Parathyroid adenoma (tissue), 2 donors: ENCODE measurements at regions not wholly inside any gene's neighbourhood (a gene's known extent, or its start where the extent isn't known, plus 50 kb on each side); places are given as distances from the start of the nearest gene placed in this dataset.

Experiments used
- H2AFZ ChIP-seq: fragments of 300-600 bp; sonication (generic); one replicate; pipeline ENCODE4 v1.7.0; 2017; ENCODE audit warnings: antibody characterized with exemption, mild to moderate bottlenecking
- H3K27ac ChIP-seq: fragments of 300-600 bp; sonication (generic); one replicate; pipeline ENCODE4 v1.7.0; 2017
- H3K27me3 ChIP-seq: fragments of 300-600 bp; sonication (generic); one replicate; pipeline ENCODE4 v1.7.0; 2017; ENCODE audit warnings: low read length; ENCODE audit not compliant: control insufficient read depth, insufficient read depth
- H3K36me3 ChIP-seq: fragments of 300-600 bp; sonication (generic); one replicate; pipeline ENCODE4 v1.7.0; 2017; ENCODE audit warnings: low read length; ENCODE audit not compliant: control insufficient read depth, insufficient read depth
- H3K4me1 ChIP-seq: fragments of 300-600 bp; sonication (generic); one replicate; pipeline ENCODE4 v1.7.0; 2017; ENCODE audit warnings: control low read depth
- H3K4me2 ChIP-seq: fragments of 300-600 bp; sonication (generic); one replicate; pipeline ENCODE4 v1.7.0; 2017; ENCODE audit warnings: low read length
- H3K4me3 ChIP-seq: fragments of 300-600 bp; sonication (generic); one replicate; pipeline ENCODE4 v1.7.0; 2017; ENCODE audit warnings: low read depth, low read length
- H3K79me2 ChIP-seq: fragments of 300-600 bp; sonication (generic); one replicate; pipeline ENCODE4 v1.7.0; 2017; ENCODE audit warnings: control low read depth
- H3K9ac ChIP-seq: fragments of 300-600 bp; sonication (generic); one replicate; pipeline ENCODE4 v1.7.0; 2017; ENCODE audit warnings: mild to moderate bottlenecking
- H3K9me3 ChIP-seq: fragments of 300-600 bp; sonication (generic); one replicate; pipeline ENCODE4 v1.7.0; 2017; ENCODE audit warnings: low read length; ENCODE audit not compliant: control insufficient read depth
- TF ChIP-seq, protein P1 (sequence below): fragments of 300-600 bp; sonication (generic); IDR thresholded peaks from one replicate; pipeline ENCODE4 v1.7.0; 2017; ENCODE audit warnings: antibody characterized with exemption, mild to moderate bottlenecking
- donor health status: primary hyperparathyroidism.

DNA sequence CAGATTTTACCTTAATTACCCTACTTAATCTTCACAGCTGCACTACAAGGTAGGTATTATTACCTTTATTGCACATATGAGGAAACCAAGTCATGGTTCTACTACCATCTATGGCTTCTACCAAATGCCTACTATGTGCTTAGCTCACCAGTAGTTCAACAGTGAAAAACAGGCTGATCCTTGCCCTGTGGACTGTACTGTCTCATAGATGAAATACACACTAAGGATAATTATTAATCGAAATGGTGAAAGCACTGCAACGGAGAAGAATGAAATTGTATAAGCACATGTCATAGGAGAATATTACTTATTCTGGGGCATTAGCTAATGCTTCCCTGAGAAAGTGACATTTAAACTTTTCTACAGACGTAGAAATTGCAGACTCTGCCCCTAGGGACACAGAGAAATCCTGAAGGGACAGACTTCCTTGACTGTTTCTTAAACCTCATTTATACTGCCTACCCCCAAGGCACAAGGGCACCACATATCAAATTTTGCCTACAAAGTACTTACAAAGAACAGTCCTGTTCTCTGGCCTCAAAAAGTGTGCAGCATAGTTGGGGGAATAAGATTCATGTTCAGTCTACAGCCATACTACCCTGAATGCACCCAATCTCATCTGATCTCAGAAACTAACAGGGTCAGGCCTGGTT, 148.4 kb upstream of the ZC3H11B start:
- Histone ChIP-seq H3K4me3 (no peak overlapping the region), H3K27ac (no peak overlapping the region), H3K4me2 (no peak overlapping the region), H3K4me1 (no peaks in the 10 kb centered on the region), H3K27me3 (no peaks in the 10 kb centered on the region), H2AFZ (no peak overlapping the region), H3K9me3 (no peaks in the 10 kb centered on the region), H3K36me3 (no peaks in the 10 kb centered on the region), H3K9ac (no peak overlapping the region), H3K79me2 (no peaks in the 10 kb centered on the region)
- TF ChIP-seq, protein P1, sequence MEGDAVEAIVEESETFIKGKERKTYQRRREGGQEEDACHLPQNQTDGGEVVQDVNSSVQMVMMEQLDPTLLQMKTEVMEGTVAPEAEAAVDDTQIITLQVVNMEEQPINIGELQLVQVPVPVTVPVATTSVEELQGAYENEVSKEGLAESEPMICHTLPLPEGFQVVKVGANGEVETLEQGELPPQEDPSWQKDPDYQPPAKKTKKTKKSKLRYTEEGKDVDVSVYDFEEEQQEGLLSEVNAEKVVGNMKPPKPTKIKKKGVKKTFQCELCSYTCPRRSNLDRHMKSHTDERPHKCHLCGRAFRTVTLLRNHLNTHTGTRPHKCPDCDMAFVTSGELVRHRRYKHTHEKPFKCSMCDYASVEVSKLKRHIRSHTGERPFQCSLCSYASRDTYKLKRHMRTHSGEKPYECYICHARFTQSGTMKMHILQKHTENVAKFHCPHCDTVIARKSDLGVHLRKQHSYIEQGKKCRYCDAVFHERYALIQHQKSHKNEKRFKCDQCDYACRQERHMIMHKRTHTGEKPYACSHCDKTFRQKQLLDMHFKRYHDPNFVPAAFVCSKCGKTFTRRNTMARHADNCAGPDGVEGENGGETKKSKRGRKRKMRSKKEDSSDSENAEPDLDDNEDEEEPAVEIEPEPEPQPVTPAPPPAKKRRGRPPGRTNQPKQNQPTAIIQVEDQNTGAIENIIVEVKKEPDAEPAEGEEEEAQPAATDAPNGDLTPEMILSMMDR = no peak

DNA sequence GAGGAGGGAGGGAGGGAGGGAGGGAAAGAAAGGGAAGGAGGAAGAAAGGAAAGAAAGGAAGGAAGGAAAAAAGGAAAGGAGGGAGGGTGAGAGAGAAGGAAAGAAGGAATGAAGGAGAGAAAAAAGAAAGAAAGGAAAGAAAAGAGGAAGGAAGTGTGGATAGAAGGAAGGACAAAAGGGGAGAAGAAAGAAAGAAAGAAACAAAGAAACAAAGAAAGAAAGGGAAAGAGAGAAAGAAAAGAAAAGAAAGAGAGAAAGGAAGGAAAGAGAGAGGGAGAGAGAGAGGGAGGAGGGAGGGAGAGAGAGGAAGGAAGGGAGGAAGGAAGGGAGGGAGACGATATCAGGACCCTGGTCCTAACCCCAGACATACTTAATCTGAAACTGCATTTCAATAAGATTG, 146.2 kb upstream of the ZC3H11B start:
- TF ChIP-seq, protein P1 = no peak
- no peaks in the 10 kb centered on the region for H3K27me3 ChIP-seq
- no peak overlapping the region for H3K9ac ChIP-seq
- H3K4me3 ChIP-seq = no peak overlapping the region
- H3K79me2 ChIP-seq = no peaks in the 10 kb centered on the region
- H3K4me2 ChIP-seq = no peak overlapping the region
- H2AFZ ChIP-seq = no peak overlapping the region
- H3K4me1 ChIP-seq = no peaks in the 10 kb centered on the region
- H3K9me3 ChIP-seq = no peaks in the 10 kb centered on the region
- no peak overlapping the region for H3K27ac ChIP-seq
- no peaks in the 10 kb centered on the region for H3K36me3 ChIP-seq

DNA sequence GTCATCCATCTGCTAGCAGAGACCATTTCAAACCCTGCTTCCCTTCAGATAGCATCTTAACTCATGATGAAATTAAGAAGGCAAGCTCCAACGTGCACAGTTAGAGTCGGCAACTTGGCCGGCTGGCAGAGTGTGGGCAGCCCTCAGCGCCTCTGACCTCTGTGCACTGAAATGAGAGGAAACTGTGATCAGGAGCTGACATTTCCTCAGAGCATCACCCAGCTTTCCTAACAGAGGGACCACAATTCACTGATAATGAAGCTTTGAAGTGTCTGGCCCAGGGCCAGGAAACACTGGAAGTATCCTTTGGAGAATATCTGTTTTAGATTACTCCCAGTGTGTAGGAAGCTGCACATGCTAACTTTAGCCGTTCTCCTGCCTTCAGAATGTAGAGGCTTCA, 145.0 kb upstream of the ZC3H11B start:
- Histone ChIP-seq H3K27ac (no peak overlapping the region), H3K36me3 (no peaks in the 10 kb centered on the region), H3K9ac (no peak overlapping the region), H3K79me2 (no peaks in the 10 kb centered on the region), H3K4me1 (no peaks in the 10 kb centered on the region), H3K9me3 (no peaks in the 10 kb centered on the region), H2AFZ (no peak overlapping the region), H3K27me3 (no peaks in the 10 kb centered on the region), H3K4me3 (no peak overlapping the region), H3K4me2 (no peak overlapping the region)
- TF ChIP-seq, protein P1 = no peak

DNA sequence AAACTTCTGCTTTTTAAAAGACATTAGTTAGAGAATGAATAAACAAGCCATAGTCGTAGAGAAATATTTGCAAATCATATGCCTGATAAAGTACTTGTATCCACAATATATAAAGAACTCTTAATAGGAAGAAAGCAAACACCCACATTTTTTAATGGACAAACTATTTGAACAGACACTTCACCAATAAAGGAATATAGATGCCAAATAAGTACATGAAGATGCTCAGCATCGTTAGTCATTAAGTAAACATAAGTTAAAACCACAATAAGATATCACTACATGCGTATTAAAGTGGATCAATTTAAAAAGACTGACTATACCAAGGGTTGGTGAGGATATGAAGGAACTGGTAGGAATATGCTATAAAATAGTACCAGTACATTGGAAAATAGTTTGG, 142.3 kb upstream of the ZC3H11B start:
- H3K36me3 ChIP-seq = no peaks in the 10 kb centered on the region
- H3K27ac ChIP-seq = no peak overlapping the region
- no peak overlapping the region for H2AFZ ChIP-seq
- no peaks in the 10 kb centered on the region for H3K27me3 ChIP-seq
- no peaks in the 10 kb centered on the region for H3K9me3 ChIP-seq
- no peaks in the 10 kb centered on the region for H3K4me1 ChIP-seq
- no peak overlapping the region for H3K4me2 ChIP-seq
- TF ChIP-seq, protein P1 = no peak
- H3K79me2 ChIP-seq = no peaks in the 10 kb centered on the region
- no peak overlapping the region for H3K9ac ChIP-seq
- no peak overlapping the region for H3K4me3 ChIP-seq

DNA sequence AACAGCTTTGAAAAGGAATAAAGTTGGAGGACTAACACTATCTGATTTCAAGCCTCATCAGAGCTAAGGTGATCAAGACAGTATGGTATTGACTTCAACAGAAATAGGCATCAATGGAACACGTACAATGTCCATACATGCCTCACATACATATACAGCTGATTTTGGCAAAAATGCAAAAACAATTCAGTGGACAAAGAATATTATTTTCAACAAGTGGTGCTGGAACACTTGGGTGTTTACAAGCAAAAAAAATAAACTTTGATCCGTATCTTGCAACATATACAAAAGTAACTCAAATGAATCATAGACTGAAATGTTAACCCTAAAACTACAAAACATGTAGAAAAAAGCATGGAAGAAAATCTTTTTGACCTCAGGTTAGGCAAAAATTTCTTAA, 141.9 kb upstream of the ZC3H11B start:
- H3K27me3 ChIP-seq = no peaks in the 10 kb centered on the region

More for the DNA sequence above, 141.9 kb upstream of the ZC3H11B start:
- no peak overlapping the region for H3K9ac ChIP-seq
- no peak overlapping the region for H3K4me2 ChIP-seq
- TF ChIP-seq, protein P1 = no peak
- no peaks in the 10 kb centered on the region for H3K36me3 ChIP-seq
- no peak overlapping the region for H2AFZ ChIP-seq
- no peaks in the 10 kb centered on the region for H3K79me2 ChIP-seq
- no peak overlapping the region for H3K4me3 ChIP-seq
- no peak overlapping the region for H3K27ac ChIP-seq
- no peaks in the 10 kb centered on the region for H3K9me3 ChIP-seq
- no peaks in the 10 kb centered on the region for H3K4me1 ChIP-seq
